H1 (cell line): ENCODE measurements at regions not wholly inside any gene's neighbourhood (a gene's known extent, or its start where the extent isn't known, plus 50 kb on each side); places are given as distances from the start of the nearest gene placed in this dataset.

ENCODE experiments used
- CBX8 ChIP-seq: fragments of 300-800, 300-1000 bp; sonication (generic); IDR thresholded peaks from 2 replicates; pipeline ENCODE4 v1.7.1; 2016; ENCODE audit warnings: low read depth, low read length, borderline replicate concordance
- GABPA ChIP-seq: IDR thresholded peaks from 2 replicates; pipeline ENCODE4 v1.6.1; 2011; ENCODE audit warnings: mild to moderate bottlenecking, low read length, moderate library complexity, borderline replicate concordance; ENCODE audit not compliant: insufficient read depth
- RAD21 ChIP-seq, 2 experiments: IDR thresholded peaks in 1 of 2; conservative IDR thresholded peaks in 1 of 2; 2 replicates each; pipeline ENCODE4 v1.6.1; 2011; ENCODE audit warnings: low read depth in 2 of 2, low read length in 2 of 2, improper control_type of control experiment in 1 of 2, inconsistent platforms in 1 of 2, mild to moderate bottlenecking in 1 of 2, moderate library complexity in 1 of 2
- SAP30 ChIP-seq: fragments of 300-600 bp; sonication (generic); IDR thresholded peaks from 2 replicates; pipeline ENCODE4 v1.7.1; 2012; ENCODE audit warnings: low read length, moderate library complexity, mild to moderate bottlenecking, inconsistent platforms; ENCODE audit not compliant: insufficient read depth, insufficient replicate concordance
- TEAD4 ChIP-seq: IDR thresholded peaks from 2 replicates; pipeline ENCODE4 v1.6.1; 2012; ENCODE audit warnings: low read depth, low read length, inconsistent platforms, mixed read lengths
- YY1 ChIP-seq: IDR thresholded peaks from 2 replicates; pipeline ENCODE4 v1.6.1; 2011; ENCODE audit warnings: low read depth, mild to moderate bottlenecking, low read length
- TF ChIP-seq, protein P1 (sequence below), 3 experiments: IDR thresholded peaks; 1 replicate in 2 of 3; 2 replicates in 1 of 3; pipeline versions ENCODE4 v1.5.1 to v1.6.1; 2011; ENCODE audit warnings: low read length in 3 of 3, mild to moderate bottlenecking in 3 of 3, inconsistent platforms in 2 of 3, low read depth in 1 of 3, moderate library complexity in 1 of 3; ENCODE audit not compliant: insufficient read depth in 1 of 3; ENCODE audit errors: control extremely low read depth in 1 of 3

DNA sequence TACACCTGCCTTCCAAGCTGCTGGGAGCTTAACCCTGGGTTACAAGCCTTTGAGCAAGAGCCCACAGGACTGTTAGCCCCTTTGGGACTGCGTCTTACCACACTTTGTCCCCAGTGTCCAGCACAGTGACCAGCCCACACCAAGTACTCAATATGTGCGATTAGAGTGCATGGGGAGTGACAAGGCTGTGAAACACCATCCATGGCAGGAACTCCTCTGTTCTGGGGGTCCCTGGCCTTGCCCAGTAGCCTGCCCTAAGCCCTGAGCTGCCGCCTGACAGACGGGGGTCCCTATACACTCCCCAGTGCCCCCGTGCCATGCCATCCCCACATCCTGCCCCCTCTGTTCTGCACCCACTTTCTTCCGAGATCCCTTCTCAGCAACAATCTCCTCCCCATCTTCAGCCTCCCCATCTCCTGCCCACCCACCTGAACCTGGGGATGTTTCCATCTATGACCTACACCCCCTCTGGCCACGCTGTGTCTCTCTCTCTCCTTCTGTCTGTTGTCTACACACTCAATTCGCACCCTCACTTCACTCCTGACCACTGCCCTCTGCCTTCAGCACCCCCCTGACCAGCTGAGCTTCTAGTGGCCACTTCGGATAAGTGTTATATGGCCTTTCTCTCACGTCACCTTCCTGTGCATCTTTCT lies 112.9 kb upstream of the SMURF2 start (continued):
- TF ChIP-seq, protein P1, sequence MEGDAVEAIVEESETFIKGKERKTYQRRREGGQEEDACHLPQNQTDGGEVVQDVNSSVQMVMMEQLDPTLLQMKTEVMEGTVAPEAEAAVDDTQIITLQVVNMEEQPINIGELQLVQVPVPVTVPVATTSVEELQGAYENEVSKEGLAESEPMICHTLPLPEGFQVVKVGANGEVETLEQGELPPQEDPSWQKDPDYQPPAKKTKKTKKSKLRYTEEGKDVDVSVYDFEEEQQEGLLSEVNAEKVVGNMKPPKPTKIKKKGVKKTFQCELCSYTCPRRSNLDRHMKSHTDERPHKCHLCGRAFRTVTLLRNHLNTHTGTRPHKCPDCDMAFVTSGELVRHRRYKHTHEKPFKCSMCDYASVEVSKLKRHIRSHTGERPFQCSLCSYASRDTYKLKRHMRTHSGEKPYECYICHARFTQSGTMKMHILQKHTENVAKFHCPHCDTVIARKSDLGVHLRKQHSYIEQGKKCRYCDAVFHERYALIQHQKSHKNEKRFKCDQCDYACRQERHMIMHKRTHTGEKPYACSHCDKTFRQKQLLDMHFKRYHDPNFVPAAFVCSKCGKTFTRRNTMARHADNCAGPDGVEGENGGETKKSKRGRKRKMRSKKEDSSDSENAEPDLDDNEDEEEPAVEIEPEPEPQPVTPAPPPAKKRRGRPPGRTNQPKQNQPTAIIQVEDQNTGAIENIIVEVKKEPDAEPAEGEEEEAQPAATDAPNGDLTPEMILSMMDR (IDR thresholded peaks at IDR 0.05; ENCODE audit: control extremely low read depth in 1 of 3, insufficient read depth in 1 of 3, low read depth in 1 of 3, low read length in 3 of 3) = no peak
- no peak for TF ChIP-seq RAD21 (IDR thresholded peaks at IDR 0.05 in 1 of 2, conservative IDR thresholded peaks at IDR 0.05 in 1 of 2; ENCODE audit: low read depth in 2 of 2, low read length in 2 of 2)
- no peak for TF ChIP-seq GABPA
- no peak for TF ChIP-seq SAP30
- TF ChIP-seq TEAD4 = no peak
- no peak for TF ChIP-seq YY1
- no peak for TF ChIP-seq CBX8
